DND-41 (cell line): ENCODE measurements at regions not wholly inside any gene's neighbourhood (a gene's known extent, or its start where the extent isn't known, plus 50 kb on each side); places are given as distances from the start of the nearest gene placed in this dataset.

Source experiments
- EZH2 ChIP-seq: IDR thresholded peaks from 3 replicates; pipeline ENCODE4 v1.6.1; 2012; ENCODE audit warnings: borderline replicate concordance, low read depth, mild to moderate bottlenecking, moderate library complexity, low read length, inconsistent platforms; ENCODE audit not compliant: severe bottlenecking
- TF ChIP-seq, protein P1 (sequence below): IDR thresholded peaks from 2 replicates; pipeline ENCODE4 v1.5.1; 2012; ENCODE audit warnings: borderline replicate concordance, low read length, moderate library complexity, mild to moderate bottlenecking; ENCODE audit not compliant: poor library complexity, severe bottlenecking; ENCODE audit errors: extremely low read depth

DNA sequence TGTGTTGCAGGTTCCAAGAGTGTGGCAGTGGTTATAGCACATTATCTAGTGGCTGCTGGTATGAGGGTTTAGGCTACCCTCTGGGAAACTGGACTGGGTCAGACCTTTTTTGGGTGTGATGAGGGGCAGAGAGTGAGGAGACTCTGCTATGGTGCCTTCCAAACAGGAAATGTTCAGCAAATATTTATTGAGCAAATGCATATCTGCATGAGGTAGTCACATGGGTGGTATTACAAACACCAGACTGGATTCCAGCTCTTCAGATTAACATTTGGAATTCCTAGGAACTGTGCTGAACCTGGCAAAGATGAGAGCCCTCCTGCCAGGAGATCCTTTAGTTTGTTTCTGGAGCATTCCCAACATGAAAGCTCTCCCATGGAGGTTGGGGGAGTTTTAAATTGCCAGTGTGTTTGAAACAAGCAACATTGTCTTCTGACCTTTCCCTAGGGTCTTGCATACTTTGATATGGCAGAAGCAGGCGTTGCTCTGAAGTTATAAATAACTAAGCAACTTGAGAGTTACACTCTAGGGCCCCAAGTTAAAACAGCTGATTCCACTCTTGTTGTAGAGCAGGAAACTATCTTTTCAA lies 341.2 kb upstream of the C2CD4B start:
- no peak for TF ChIP-seq EZH2
- TF ChIP-seq, protein P1, sequence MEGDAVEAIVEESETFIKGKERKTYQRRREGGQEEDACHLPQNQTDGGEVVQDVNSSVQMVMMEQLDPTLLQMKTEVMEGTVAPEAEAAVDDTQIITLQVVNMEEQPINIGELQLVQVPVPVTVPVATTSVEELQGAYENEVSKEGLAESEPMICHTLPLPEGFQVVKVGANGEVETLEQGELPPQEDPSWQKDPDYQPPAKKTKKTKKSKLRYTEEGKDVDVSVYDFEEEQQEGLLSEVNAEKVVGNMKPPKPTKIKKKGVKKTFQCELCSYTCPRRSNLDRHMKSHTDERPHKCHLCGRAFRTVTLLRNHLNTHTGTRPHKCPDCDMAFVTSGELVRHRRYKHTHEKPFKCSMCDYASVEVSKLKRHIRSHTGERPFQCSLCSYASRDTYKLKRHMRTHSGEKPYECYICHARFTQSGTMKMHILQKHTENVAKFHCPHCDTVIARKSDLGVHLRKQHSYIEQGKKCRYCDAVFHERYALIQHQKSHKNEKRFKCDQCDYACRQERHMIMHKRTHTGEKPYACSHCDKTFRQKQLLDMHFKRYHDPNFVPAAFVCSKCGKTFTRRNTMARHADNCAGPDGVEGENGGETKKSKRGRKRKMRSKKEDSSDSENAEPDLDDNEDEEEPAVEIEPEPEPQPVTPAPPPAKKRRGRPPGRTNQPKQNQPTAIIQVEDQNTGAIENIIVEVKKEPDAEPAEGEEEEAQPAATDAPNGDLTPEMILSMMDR = no peak
